Testis (tissue), 2 donors: ENCODE measurements at regions not wholly inside any gene's neighbourhood (a gene's known extent, or its start where the extent isn't known, plus 50 kb on each side); places are given as distances from the start of the nearest gene placed in this dataset.

Experiments
- DNase-seq: peaks from one replicate; pipeline ENCODE4 v3.0.0-alpha.2; 2019
- H3K27ac ChIP-seq, 2 donors: fragments of 200-600 bp; sonication (generic); one replicate each; pipeline ENCODE4 v1.5.1; 2019
- H3K27me3 ChIP-seq: fragments of 200-600 bp; sonication (generic); one replicate; pipeline ENCODE4 v1.5.1; 2019
- H3K36me3 ChIP-seq: fragments of 200-600 bp; sonication (generic); one replicate; pipeline ENCODE4 v1.5.1; 2017; ENCODE audit warnings: low read depth; ENCODE audit errors: missing control alignments
- H3K4me1 ChIP-seq: fragments of 200-600 bp; sonication (generic); one replicate; pipeline ENCODE4 v1.5.1; 2019
- H3K4me3 ChIP-seq, 2 donors: fragments of 200-600 bp; sonication (generic); one replicate each; pipeline ENCODE4 v1.5.1; 2017 to 2019
- H3K9me3 ChIP-seq: fragments of 200-600 bp; sonication (generic); one replicate; pipeline ENCODE4 v1.5.1; 2017
- POLR2A ChIP-seq: fragments of 450-650 bp; IDR thresholded peaks from one replicate; pipeline ENCODE4 v1.6.1; 2017; ENCODE audit warnings: antibody characterized with exemption, mild to moderate bottlenecking, moderate library complexity
- WGBS, 2 donors: methylation state at CpG; one replicate each; pipeline ENCODE4 v1.1.5; 2018; 5-methylcytosine and 5-hydroxymethylcytosine counted together
- intact Hi-C: fragments of 100-400 bp; cut with DNase I; formaldehyde crosslinking; loops from one replicate; pipeline ENCODE4 v1.15.1; 2023; ENCODE audit warnings: low total_unique reads
- TF ChIP-seq, protein P1 (sequence below), 3 experiments: fragments of 450-650 bp in 2 of 3; fragments of 200-600 bp in 1 of 3; sonication (generic) in 1 of 3; IDR thresholded peaks; one replicate each; pipeline ENCODE4 v1.5.1; 2016 to 2019; ENCODE audit warnings: antibody characterized with exemption in 3 of 3, mild to moderate bottlenecking in 2 of 3, moderate library complexity in 1 of 3

DNA sequence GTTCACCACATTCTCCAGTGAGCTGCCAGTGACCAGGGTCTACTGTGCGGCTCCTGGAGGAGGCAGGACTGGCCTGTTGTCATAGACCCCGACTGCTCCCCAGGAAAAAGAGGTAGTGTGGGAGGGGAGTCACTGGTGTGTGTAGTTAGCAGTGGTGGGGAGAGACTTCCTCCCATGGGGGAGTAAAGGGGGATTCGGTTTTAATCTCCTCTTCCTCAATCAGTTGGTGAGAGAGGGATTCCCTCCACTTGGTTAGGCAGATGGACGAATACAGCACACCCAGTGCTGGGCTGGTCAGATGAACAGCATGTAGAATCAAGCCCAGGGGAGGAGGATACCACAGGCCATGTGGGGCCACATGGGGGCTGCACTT is 207.6 kb upstream of the S1PR3 start:
- Histone ChIP-seq H3K36me3 (no peaks in the 10 kb centered on the region), H3K27ac (no peak overlapping the region), H3K27me3 (no peaks in the 10 kb centered on the region), H3K9me3 (no peaks in the 10 kb centered on the region), H3K4me3 (no peak overlapping the region), H3K4me1 (peaks cover 15% of the 10 kb centered on the region)
- intact Hi-C loops: no loop called here
- WGBS, 2 donors: 61 to 76% methylated on average over 4 of the region's 4 CpGs
- DNase-seq: no peak
- TF ChIP-seq, protein P1, sequence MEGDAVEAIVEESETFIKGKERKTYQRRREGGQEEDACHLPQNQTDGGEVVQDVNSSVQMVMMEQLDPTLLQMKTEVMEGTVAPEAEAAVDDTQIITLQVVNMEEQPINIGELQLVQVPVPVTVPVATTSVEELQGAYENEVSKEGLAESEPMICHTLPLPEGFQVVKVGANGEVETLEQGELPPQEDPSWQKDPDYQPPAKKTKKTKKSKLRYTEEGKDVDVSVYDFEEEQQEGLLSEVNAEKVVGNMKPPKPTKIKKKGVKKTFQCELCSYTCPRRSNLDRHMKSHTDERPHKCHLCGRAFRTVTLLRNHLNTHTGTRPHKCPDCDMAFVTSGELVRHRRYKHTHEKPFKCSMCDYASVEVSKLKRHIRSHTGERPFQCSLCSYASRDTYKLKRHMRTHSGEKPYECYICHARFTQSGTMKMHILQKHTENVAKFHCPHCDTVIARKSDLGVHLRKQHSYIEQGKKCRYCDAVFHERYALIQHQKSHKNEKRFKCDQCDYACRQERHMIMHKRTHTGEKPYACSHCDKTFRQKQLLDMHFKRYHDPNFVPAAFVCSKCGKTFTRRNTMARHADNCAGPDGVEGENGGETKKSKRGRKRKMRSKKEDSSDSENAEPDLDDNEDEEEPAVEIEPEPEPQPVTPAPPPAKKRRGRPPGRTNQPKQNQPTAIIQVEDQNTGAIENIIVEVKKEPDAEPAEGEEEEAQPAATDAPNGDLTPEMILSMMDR (IDR thresholded peaks at IDR 0.05): no peak
- TF ChIP-seq POLR2A: no peak

DNA sequence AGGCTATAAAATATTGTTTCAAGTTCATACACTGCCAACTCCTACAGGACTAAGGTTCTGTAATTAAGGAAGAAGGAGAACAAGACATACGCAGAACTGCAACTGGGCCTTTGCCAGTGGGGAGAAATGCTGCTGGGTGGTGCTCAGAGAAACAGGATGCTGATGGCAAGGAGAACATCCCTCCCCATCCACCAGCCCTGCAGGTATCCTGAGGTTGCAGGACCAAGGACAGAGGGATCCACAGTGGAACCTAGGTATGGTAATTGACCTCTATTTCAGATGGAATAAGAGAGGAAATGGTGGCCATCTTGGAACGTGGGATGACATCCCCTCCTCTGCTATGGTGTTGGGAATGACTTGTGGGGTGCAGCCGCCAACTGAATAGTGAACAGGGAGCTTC is 206.3 kb upstream of the S1PR3 start:
- no peaks in the 10 kb centered on the region for H3K27me3 ChIP-seq
- no peak for DNase-seq
- intact Hi-C loops: no loop called here
- H3K36me3 ChIP-seq: no peaks in the 10 kb centered on the region
- no peak overlapping the region for H3K4me3 ChIP-seq
- 73 to 77% methylated on average over 3 of the region's 3 CpGs for WGBS, 2 donors
- H3K4me1 ChIP-seq: peaks cover 15% of the 10 kb centered on the region
- no peak overlapping the region for H3K27ac ChIP-seq
- no peaks in the 10 kb centered on the region for H3K9me3 ChIP-seq
- TF ChIP-seq, protein P1 (IDR thresholded peaks at IDR 0.05): no peak
- no peak for TF ChIP-seq POLR2A

DNA sequence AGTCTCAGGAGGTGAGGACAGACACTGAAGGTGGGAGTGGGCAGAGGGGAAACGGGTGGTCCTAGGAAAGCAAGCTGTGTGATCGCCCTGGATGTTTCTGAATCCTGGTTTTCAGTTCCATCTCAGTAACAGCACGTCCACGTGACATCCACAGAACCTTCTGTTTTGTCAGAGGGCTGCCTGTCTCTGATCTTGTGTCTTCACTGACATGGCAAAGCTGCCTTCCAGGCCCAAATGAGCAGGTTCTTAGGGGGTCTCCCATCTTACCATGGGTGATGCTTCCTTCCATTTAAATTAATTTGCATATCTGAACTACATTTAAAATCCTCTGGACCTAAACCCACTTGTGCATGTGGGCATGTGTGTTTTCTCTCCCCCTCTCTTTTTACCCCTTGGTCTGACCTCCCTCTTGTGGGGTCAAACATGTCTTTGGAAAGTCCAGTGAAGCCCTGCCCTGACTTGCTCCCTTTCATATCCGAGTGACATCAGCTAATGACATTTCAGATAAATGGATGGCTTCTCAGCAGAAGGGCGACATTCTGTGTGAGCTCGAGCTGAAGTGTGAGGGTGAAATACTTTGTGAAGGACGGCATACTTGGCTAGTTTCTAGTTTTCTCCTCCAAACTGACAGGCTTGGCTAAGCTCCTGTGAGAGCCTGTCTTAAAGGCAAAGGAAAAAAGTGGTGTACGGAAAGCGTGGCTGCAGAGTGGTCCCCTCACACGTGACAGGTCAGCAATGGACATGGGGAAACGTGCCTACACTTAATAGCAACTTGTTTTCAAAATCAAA is 204.8 kb upstream of the S1PR3 start:
- H3K9me3 ChIP-seq: no peaks in the 10 kb centered on the region
- intact Hi-C loops: no loop called here
- TF ChIP-seq, protein P1 (IDR thresholded peaks at IDR 0.05): no peak
- no peak for TF ChIP-seq POLR2A
- 73 to 75% methylated on average over 12 of the region's 12 CpGs for WGBS, 2 donors
- H3K4me1 ChIP-seq: peaks cover 15% of the 10 kb centered on the region
- H3K36me3 ChIP-seq: no peaks in the 10 kb centered on the region
- no peak overlapping the region for H3K27ac ChIP-seq
- no peaks in the 10 kb centered on the region for H3K27me3 ChIP-seq
- no peak overlapping the region for H3K4me3 ChIP-seq
- no peak for DNase-seq

DNA sequence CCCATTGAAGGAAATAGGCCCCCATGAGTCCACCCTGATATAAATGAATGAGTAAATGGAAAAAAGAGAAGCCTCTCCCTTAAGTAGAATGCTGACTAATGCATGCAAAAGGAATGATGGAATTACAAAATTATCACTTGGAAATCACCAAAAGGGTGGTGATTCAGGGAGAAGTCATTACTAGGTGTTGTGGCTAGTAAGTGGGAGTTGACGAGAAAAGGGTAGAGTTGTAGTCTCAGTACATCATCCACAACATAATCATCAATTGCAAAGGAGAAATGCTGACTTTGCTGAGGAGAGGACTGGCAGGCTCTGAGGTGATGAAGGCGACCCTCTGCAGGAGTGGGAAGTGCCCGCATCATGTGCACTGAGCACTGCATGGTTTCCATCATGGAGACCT is 201.5 kb upstream of the S1PR3 start:
- Histone ChIP-seq H3K9me3 (no peaks in the 10 kb centered on the region), H3K27me3 (no peaks in the 10 kb centered on the region), H3K4me1 (no peaks in the 10 kb centered on the region), H3K27ac (no peak overlapping the region), H3K4me3 (no peak overlapping the region), H3K36me3 (no peaks in the 10 kb centered on the region)
- DNase-seq: no peak
- WGBS, 2 donors: 91 to 97% methylated on average over 3 of the region's 3 CpGs
- no peak for TF ChIP-seq POLR2A
- TF ChIP-seq, protein P1 (IDR thresholded peaks at IDR 0.05): no peak
- intact Hi-C loops: no loop called here
